Fibroblast of skin of left quadriceps (primary cell): ENCODE measurements at regions not wholly inside any gene's neighbourhood (a gene's known extent, or its start where the extent isn't known, plus 50 kb on each side); places are given as distances from the start of the nearest gene placed in this dataset.

Source experiments
- DNase-seq, 2 experiments: peaks; one replicate each; pipeline ENCODE4 v3.0.0-alpha.2; 2013; ENCODE audit warnings: low read depth in 2 of 2

GRCh38 chr12:69062621-69063237 is 129.8 kb upstream of the CPM start:
- no peak for DNase-seq

DNA sequence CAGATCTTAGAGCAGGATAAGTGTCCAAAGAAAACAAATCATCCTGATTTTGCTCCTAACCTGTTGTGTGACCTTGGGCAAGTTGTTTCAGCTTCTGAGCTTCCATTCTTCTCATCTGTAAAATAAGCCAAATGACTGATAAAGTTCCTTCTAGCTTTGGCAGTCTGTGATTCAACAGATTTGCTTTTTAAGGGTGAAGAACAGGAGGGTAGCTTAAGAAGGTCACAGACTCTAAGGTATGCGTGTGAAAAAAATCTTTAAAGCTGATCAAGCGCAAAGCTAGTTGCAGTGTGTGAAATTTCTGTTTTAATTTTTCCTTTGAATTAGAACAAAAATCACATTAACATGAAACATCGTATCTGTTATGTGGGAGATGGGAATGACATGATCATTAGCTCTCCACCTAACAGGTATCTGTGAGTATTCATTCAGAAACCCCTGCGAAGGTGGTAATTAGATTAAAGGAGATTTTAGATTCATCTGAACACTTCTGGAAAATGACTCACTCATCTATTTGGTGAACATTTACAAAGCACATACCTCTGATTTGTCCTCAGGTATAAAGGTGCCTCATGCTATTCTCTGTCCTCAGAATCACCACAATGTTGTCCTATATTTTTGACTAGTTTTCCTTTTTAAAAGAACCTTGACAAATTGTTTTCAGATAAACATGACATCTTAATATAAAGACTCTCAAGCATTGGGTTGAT is 131.9 kb upstream of the CPM start:
- no peak for DNase-seq

DNA sequence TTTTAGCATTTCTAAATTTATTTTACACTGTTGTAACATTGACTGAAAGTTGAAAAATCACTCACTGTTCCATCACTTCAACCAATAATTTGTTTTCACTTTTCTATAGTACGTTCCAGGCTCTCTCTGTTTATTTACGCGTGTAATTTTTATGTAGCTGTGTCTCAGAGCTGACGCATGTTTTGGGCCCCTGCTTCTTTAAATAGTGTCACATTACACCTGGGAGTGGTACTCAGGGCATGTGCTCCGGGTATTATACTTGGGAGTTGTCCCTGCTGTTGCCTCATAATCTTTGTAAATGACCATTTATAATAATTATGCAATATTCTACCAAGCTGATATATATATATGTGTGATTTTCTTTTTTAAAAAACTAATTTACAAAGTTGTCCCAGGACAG is 132.8 kb upstream of the CPM start:
- DNase-seq, result no peak

DNA sequence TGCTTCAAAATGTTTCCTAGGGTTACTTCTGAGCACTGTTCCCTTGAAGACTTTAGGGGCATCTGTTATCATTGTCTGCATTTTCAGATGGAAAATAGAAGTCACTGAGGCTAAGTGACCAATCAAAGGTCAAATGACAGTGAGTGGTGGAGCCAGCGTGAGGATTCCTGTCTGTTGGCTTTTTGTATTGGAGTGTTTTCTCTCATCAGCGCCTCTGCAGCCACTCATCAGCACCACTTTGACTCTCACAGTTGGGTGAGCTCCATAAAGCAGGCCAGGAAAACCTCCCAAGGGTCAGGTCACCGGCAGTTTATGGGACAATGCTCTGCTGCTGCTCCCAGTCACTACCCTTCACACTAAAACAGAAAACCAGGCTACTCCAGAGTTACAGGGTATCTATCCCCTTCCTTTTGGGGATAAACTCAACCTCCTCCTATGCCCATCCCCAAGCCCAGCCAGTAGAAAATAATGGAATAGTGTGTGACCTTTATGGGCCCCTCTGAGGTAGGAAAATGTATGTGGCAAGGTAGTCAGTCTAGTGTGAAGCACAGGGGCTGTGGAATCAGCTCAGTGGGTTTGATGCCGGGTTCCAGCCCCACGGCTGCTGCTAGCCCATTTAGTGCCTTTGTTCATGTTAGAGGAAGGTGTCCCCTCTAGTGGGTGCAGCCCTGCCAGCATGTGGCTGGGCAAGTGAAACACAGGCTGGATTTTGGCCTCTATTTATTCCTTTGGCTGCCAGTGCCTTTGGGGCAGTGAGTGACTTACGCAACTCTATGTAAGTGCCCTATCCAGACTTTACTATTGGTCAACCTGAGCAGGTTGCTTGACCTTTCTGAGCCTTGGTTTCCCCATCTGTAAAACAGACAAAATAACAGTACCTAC is 133.8 kb upstream of the CPM start:
- no peak for DNase-seq

DNA sequence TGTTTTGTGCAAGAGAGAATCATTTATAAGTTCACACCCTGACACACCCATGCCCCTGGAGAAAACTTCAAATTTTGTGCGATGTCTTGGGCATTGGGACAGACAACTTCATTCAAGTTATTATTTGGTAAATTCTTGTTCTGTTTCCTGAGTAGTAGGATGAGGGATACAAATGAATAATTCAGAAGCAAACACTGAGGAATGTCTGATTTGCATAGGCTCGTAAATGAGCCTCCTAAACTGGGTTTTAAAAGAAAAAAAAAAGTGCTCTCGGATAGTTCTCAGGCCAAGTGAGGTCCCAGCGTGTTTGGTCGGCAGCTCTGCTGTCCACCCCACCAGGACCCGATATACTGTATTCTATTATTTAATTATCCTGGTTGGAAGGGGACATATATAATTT is 134.7 kb upstream of the CPM start:
- no peak for DNase-seq

DNA sequence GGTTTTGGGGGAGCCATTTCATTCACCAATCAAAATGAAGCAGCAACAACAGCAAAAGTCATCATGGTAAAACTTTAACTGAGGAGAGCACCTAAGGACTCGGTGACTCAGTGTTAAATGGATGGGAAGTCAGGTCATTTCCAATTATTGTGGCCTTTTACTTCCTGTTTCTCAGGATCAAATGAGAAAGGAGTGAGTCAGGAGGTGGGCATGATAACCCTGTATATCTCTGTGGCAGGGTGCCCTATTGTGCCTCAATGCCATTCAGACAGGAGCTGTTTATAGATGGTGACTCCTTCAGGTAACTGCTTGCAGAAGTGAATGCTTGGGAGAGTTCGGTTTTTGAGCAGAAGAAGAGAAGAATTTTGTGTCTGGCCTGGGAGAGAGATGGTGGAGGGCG is 135.5 kb upstream of the CPM start:
- no peak for DNase-seq

DNA sequence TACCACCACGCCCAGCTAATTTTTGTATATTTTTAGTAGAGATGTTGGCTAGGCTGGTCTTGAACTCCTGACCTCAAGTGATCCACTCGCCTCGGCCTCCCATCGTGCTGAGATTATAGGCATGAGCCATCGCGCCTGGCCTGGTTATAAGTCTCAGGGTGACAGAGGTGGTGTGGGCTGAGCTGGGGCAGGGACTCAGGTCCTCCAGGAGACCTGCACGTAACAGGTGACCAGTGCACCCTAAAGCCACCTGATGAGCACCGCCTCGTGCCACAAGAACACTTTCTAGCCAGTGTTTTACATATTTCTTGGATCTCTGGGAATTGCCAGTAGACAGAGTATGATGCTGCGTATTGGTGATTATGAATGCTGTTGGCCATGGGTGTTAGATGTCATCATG is 136.5 kb upstream of the CPM start:
- no peak for DNase-seq

DNA sequence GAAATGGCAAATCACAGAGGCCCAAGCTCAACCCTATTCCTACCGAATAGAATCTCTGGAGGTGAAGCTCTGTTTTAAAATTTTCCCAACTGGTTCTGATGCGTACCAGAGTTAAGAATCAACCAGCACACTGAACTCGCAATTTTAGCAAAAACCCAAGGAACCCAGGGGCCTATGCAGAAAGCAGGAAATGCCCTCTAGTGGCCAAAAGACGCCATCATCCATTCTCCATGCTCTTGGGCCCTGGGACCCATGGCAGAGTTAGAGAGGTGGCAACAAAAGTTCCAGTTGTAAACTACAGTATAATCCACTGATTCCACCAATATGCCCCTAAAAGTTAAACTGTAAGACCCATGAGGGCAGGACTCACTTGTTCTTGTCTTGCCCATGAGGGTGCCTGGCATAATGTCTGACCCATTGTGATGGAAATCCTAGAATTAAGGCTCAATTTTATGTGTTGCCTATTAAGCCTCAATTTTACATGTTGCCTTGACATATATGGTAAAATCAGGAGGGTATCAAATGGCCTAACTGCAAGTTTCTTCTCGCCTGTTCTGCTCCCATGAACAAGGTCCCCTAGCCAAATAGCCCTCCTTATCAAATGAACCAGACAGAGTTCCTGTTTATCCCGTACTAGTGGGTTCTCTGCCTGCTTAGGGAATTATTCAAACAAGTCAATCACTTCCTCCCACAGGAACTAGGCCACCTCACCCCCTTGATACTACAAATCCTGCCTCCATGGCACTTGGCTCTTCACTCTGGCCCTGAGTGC is 137.5 kb upstream of the CPM start:
- DNase-seq, result peak; percentile 47 to 51

- DNase-seq, result no peak
These were observed 138.1 kb upstream of the CPM start for GRCh38 chr12:69071091-69071370.

DNA sequence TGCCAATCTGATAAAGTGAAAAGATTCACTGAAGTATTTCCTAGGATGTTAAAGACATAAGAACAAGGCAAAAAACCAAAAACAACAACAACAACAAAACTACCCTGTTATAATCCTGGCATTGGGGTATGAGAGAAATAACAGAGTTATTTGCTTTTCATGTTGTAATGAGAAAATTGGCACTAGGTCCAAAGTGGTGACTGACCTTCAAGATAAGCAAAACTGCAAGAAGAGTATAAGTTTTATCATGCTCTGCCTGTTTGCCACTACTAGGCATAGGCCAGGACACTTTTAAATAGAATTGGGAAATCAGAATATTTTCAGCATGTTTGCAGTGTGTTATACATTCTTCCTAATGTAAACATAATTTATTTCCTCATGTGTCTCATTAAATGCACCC is 140.1 kb upstream of the CPM start:
- no peak for DNase-seq

- DNase-seq, result no peak
These were observed 141.8 kb upstream of the CPM start for GRCh38 chr12:69074556-69075349.

GRCh38 chr12:69083689-69084088 is 150.7 kb upstream of the CPM start:
- no peak for DNase-seq

GRCh38 chr12:69084816-69085378 is 151.9 kb upstream of the CPM start:
- no peak for DNase-seq

GRCh38 chr12:69085852-69086251 is 152.9 kb upstream of the CPM start:
- DNase-seq, result no peak

DNA sequence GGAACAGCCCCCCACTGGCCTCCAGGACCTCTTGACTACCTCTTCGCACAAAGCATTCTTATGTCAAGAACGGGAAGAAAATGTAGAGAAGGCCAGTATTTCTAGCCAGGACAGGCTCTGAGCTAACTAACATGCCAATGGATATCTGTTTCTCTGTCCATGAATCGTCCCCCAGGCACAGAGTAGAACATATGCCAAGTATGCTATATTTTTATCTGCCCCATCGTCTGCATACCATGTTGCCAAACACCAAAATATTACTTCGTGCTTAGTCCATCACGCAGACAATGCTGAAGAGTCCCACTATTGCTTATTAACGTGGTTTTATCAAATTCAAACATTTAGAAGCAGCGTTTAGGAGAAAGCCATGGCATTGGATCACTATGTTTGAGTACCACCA is 151.4 kb upstream of the CPSF6 start:
- no peak for DNase-seq

DNA sequence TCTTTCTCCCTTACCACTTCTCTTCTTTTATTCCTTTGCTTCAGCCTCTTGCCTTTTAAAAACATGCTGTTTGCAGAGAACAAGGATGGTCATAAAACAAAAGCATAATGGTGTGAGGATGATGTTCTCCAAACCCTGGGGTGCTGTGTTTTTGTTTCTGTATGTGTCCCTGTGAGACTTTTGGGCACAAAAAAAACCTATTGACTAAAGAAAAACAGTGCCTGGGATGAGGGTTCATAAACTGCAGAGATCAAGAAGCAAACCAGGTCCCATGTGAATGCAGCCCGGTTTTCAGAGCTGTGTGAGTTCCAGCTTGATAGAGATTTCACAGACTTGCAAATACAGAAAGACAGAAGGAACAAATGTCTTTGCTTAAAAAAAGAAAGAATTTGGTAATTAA is 148.6 kb upstream of the CPSF6 start:
- no peak for DNase-seq

- no peak for DNase-seq
These were observed 147.8 kb upstream of the CPSF6 start for GRCh38 chr12:69091442-69092017.

DNA sequence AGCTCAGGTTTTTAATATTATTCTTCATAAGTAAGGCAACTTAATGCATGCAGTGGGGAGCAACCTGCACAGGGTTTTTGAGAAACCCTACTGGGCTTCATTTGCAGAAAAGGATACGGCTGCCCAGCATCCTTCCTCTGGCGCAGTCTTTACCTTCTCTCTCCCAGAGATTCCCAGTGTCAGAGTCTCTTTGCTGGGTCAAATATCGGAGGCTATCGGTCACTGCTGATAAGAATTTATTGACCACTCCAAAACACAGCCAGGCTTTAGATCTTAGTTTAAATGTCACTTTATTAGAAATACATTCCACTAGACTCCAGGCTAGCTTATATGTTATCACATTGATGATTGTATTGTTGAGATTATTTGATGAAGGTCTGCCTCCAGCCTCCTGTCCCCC is 147.2 kb upstream of the CPSF6 start:
- DNase-seq, result no peak

GRCh38 chr12:69094606-69095216 is 144.7 kb upstream of the CPSF6 start:
- DNase-seq, result no peak

DNA sequence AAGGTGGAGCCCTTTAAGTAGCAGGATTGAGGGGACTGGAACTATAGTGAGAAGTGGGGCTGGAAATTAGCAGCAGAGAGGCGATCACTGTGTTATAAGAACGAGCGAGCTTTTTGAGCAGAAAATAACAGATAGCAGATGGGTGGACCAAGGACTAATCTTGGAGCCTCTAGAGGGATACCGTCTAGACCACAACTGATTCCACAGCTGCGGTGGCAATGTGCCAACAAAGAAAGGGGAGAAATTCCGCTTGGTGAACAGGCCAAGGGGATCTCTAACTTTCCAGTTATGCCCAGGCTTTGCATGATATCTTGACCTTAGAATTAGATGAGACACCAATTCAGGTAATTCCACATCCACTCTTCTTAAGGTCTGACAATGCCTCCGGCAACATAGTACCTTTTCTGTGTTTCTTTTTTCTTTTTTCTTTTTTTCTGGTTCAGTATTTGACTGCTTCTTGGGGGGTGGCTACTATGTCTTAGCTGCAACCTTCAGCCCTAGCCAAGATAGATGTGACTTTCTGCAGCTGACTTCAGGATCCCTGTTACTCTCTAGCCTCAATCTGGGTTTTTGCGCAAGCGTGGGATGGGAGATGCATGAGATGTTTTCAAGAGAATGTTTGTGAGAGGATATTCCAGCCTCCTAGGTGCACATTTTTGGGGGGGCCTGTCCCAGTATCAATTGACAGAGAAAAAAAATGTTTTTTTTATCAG is 143.4 kb upstream of the CPSF6 start:
- DNase-seq, result no peak
